ENCODE measurements at regions not wholly inside any gene's neighbourhood (a gene's known extent, or its start where the extent isn't known, plus 50 kb on each side); places are given as distances from the start of the nearest gene placed in this dataset.

DNA sequence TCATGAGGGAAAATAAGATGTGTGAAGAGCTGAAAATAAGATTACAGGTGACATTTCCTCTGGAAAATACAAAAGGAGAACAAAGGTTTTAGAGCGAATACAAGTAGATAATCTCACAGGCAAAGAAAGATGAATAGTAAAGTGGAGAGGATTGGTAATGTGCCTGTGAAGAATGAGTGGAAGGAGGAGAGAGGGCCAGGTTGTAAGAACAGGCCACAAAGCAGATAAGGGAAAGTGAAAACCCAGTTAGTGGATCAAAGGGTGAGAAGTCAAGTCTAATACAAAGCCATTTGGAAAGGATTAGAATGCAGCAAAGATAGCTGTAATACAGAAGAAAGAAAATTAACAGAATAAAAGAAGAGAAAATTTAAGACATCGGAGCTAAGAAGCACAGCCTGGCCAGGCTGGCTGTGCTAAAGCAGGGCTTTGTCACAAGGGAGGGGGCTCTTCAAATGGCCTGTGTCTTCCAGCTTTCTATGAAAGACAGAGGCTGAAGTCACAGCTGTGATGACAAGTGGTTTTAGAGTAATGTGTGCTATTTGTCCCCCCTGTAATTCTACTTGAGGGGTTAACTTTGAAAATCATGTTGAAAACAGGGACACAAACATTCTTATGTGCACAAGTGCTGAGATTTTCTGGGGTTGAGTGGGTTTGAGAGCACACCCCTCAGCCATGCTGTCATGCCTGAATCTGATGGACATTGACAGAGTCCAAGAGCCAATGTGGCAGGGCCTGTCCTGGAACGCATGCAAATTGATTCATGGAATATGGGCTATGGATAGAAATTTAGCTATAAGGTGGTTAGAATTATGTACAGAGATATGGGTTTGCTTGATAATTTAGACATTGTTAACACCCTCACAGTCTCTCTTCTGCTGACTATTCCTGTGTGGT is 344.5 kb upstream of the NAV3 start:
- intact Hi-C loops (cut with micrococcal nuclease), result no loop called here
- Mint-ChIP-seq H3K36me3 (no peaks in the 10 kb centered on the region), H3K4me1 (no peaks in the 10 kb centered on the region), H3K27me3 (ENCODE audit: low read depth in 2 of 2) (no peaks in the 10 kb centered on the region), H3K27ac (no peak overlapping the region), H3K9me3 (peaks cover 6 to 10% of the 10 kb centered on the region in 2 donors), H3K4me3 (no peak overlapping the region)
- no peak for DNase-seq
- TF ChIP-seq, protein P1, sequence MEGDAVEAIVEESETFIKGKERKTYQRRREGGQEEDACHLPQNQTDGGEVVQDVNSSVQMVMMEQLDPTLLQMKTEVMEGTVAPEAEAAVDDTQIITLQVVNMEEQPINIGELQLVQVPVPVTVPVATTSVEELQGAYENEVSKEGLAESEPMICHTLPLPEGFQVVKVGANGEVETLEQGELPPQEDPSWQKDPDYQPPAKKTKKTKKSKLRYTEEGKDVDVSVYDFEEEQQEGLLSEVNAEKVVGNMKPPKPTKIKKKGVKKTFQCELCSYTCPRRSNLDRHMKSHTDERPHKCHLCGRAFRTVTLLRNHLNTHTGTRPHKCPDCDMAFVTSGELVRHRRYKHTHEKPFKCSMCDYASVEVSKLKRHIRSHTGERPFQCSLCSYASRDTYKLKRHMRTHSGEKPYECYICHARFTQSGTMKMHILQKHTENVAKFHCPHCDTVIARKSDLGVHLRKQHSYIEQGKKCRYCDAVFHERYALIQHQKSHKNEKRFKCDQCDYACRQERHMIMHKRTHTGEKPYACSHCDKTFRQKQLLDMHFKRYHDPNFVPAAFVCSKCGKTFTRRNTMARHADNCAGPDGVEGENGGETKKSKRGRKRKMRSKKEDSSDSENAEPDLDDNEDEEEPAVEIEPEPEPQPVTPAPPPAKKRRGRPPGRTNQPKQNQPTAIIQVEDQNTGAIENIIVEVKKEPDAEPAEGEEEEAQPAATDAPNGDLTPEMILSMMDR (IDR thresholded peaks at IDR 0.05), result no peak
- no peaks in the 10 kb centered on the region for H3K9me3 ChIP-seq (ENCODE audit: control insufficient read depth, insufficient read depth, low read length)
- no peaks in the 10 kb centered on the region for H3K36me3 ChIP-seq (ENCODE audit: control insufficient read depth, insufficient read depth, low read length)
- no peak overlapping the region for H3K27ac ChIP-seq (ENCODE audit: low read length)
- H3K4me1 ChIP-seq (ENCODE audit: control insufficient read depth, insufficient read depth, low read length), result no peaks in the 10 kb centered on the region
- no peak for ATAC-seq
- no peaks in the 10 kb centered on the region for H3K27me3 ChIP-seq (ENCODE audit: control insufficient read depth, insufficient read depth, low read length)
- WGBS (ENCODE audit: insufficient coverage), result 95% methylated on average over 3 of the region's 3 CpGs
- no peak overlapping the region for H3K4me3 ChIP-seq (ENCODE audit: low read length)

DNA sequence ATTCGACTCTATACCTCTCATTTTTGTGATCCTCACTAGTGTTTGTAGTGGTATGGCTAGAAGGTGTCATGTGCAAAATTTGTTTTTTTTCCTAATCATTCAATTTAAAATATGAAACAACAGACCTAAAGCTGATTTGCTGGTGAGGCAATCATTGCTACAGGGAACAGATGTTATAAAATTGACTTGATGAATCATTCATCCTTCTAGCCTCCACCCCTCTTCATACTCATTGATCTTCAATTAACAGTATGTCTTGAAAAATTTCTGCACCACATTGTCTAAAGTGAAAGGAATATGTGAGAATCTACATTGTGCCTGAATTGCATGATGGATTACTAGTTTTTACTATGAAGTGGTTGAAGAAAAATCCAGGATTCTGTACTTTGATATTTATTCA is 349.0 kb upstream of the NAV3 start:
- H3K9me3 ChIP-seq (ENCODE audit: control insufficient read depth, insufficient read depth, low read length), result no peaks in the 10 kb centered on the region
- TF ChIP-seq, protein P1 (IDR thresholded peaks at IDR 0.05), result no peak
- H3K4me1 Mint-ChIP-seq, result no peaks in the 10 kb centered on the region
- no peak for DNase-seq
- no peaks in the 10 kb centered on the region for H3K36me3 ChIP-seq (ENCODE audit: control insufficient read depth, insufficient read depth, low read length)
- H3K27ac ChIP-seq (ENCODE audit: low read length), result no peak overlapping the region
- no peaks in the 10 kb centered on the region for H3K36me3 Mint-ChIP-seq
- no peak overlapping the region for H3K4me3 ChIP-seq (ENCODE audit: low read length)
- H3K9me3 Mint-ChIP-seq, result peaks cover 8 to 15% of the 10 kb centered on the region in 2 donors
- intact Hi-C loops (cut with micrococcal nuclease), result no loop called here
- no peaks in the 10 kb centered on the region for H3K4me1 ChIP-seq (ENCODE audit: control insufficient read depth, insufficient read depth, low read length)
- no peaks in the 10 kb centered on the region for H3K27me3 Mint-ChIP-seq (ENCODE audit: low read depth in 2 of 2)
- H3K27me3 ChIP-seq (ENCODE audit: control insufficient read depth, insufficient read depth, low read length), result no peaks in the 10 kb centered on the region
- no peak overlapping the region for H3K4me3 Mint-ChIP-seq
- whole genome bisulfite sequencing (ENCODE audit: insufficient coverage), result no CpG with 5 or more reads among the region's 1 CpG
- H3K27ac Mint-ChIP-seq, result no peak overlapping the region
- no peak for ATAC-seq

DNA sequence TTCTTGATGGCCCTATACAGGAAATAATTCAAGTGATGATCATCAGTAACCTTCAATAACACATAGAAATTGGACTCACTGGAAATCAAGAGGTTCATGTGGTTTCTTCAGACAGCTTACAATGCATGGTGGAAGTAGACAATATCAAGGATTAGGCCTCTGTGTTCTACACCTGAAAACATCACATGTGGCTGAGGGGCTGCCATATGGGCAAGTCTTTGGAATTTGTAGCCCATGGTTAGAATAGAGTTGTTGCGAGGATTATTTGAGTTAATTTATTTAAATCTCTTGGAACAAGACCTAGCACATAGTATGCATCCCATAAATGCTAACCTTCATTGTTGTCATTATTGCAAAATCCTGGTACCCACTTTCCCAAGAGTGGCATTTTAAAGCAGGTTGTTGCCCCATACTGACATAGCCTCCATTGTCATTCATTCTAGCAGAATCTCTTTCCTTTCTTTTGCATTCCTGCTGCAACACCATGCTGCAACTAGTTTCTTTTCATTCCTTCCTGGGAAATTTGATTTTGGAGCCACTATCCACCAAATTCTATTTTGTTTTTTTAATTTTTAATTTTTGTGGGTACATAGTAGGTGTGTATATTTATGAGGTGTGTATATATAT is 352.7 kb upstream of the NAV3 start:
- Histone ChIP-seq H3K4me3 (ENCODE audit: low read length) (no peak overlapping the region), H3K27ac (ENCODE audit: low read length) (no peak overlapping the region), H3K36me3 (ENCODE audit: control insufficient read depth, insufficient read depth, low read length) (no peaks in the 10 kb centered on the region), H3K9me3 (ENCODE audit: control insufficient read depth, insufficient read depth, low read length) (no peaks in the 10 kb centered on the region), H3K27me3 (ENCODE audit: control insufficient read depth, insufficient read depth, low read length) (no peaks in the 10 kb centered on the region), H3K4me1 (ENCODE audit: control insufficient read depth, insufficient read depth, low read length) (no peaks in the 10 kb centered on the region)
- ATAC-seq (no peak), DNase-seq (no peak)
- intact Hi-C loops (cut with micrococcal nuclease), result no loop called here
- Mint-ChIP-seq H3K4me3 (no peak overlapping the region), H3K27ac (no peak overlapping the region), H3K36me3 (no peaks in the 10 kb centered on the region), H3K4me1 (no peaks in the 10 kb centered on the region), H3K9me3 (peaks cover 8 to 14% of the 10 kb centered on the region in 2 donors), H3K27me3 (ENCODE audit: low read depth in 2 of 2) (no peaks in the 10 kb centered on the region)
- no CpG with 5 or more reads among the region's 1 CpG for WGBS (ENCODE audit: insufficient coverage)
- TF ChIP-seq, protein P1 (IDR thresholded peaks at IDR 0.05), result no peak
